ENCODE measurements at regions not wholly inside any gene's neighbourhood (a gene's known extent, or its start where the extent isn't known, plus 50 kb on each side); places are given as distances from the start of the nearest gene placed in this dataset.

- TF ChIP-seq CTCF (conservative IDR thresholded peaks at IDR 0.05 in 1 of 2, IDR thresholded peaks at IDR 0.05 in 1 of 2; ENCODE audit: low read depth in 1 of 2, low read length in 2 of 2), result no peak
- no peak for TF ChIP-seq EZH2 (IDR thresholded peaks at IDR 0.05; ENCODE audit: low read length, missing control alignments)
These were observed 118.2 kb downstream of the PCDH7 start for GRCh38 chr4:30838331-30838730.

Measured in fibroblast of lung (primary cell).